Ramos (cell line): ENCODE measurements at regions not wholly inside any gene's neighbourhood (a gene's known extent, or its start where the extent isn't known, plus 50 kb on each side); places are given as distances from the start of the nearest gene placed in this dataset.

ENCODE experiments used
- in situ Hi-C: fragments of 300-500 bp; cut with MboI; formaldehyde crosslinking; loops from one replicate; pipeline ENCODE4 v1.14.3; 2022; ENCODE audit warnings: low sequenced_read_pairs; ENCODE audit not compliant: unreplicated experiment

DNA sequence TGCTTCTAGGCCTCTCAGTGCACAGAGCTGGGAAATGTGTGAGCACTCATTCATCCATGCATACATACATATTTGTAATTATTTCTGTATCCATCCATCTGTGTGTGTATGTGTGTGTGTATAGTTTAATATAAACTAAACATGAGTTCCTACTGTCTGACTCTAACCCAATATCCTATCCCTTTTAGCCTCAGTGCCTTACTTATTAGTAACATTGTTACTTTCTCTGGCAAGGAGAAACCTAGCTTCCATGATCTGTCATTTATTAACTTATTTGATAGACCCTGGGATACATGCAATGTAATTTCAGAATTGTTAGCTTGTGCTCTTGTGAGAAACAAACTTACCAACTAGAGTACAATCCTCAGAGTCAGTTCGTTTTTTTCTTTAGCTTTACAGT lies 59.0 kb upstream of the WSCD1 start:
- in situ Hi-C loops = no loop called here

GRCh38 chr17:6018788-6019187 lies 51.4 kb upstream of the WSCD1 start:
- in situ Hi-C loops = no loop called here

GRCh38 chr17:6019959-6020358 lies 50.2 kb upstream of the WSCD1 start:
- in situ Hi-C loops = no loop called here

DNA sequence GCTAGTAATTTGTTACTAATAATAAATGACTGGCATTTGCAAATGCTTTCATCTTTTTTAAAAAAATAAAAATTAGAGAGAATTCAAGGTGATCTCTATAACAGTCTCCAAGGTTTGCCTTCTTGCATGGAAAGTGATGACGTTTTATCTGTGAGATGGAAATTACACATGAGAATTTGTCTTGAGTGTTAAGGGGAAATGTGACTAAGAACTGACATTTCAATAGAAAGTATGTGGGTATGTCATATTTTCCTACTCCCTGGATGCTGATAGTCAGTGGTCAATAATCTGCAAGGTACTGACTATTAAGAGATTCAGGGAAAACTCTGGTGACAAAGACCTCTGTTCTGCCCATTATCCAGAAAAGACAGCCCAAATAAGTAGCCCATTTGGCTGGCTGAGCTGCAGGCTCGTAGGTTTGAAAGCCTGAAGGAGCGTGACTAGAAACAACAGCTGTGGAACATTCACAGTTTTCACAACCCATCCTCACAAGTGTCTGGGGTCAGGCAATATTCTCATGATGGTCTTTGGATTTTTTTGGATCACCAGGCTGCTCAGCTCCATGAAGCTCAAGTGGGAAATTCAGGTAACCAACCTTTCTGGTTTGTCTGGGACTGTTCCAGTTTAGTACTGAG lies 49.7 kb upstream of the WSCD1 start:
- in situ Hi-C loops = no loop called here
